ENCODE measurements at regions not wholly inside any gene's neighbourhood (a gene's known extent, or its start where the extent isn't known, plus 50 kb on each side); places are given as distances from the start of the nearest gene placed in this dataset.
"Not testable (repeated sequence)": the region's sequence is repeated elsewhere in the genome, so short reads cannot be mapped to it uniquely, and the experiment has no call there.

DNA sequence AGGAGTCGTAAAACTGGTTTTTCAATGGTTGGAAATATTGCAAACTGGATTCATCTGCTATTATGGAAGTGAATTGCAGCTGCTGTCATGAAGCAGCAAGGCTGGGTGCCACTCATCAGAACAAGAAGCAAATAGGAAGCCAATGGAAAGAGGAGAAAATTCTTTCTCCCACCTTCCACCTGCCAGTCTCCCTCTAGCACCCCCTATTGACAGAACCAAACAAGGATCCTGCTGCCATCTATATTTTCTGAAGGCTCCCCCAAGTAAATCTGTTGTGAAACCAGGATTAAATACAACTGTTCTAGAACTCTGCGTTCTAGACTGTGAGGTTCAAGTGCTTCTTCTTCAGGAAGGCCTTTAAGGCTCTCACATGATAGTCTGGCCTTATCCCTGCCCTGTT lies 286.6 kb downstream of the AACS start:
- Histone ChIP-seq H3K9me3 (ENCODE audit: low read depth, low read length) (no peaks in the 10 kb centered on the region), H3K36me3 (ENCODE audit: insufficient read depth, low read length) (no peaks in the 10 kb centered on the region), H2AFZ (ENCODE audit: low read length) (no peak overlapping the region), H3K79me2 (ENCODE audit: insufficient read depth, low read length) (no peaks in the 10 kb centered on the region), H3K4me1 (ENCODE audit: insufficient read depth, low read length) (no peaks in the 10 kb centered on the region), H3K27me3 (ENCODE audit: insufficient read depth, low read length) (no peaks in the 10 kb centered on the region), H4K20me1 (ENCODE audit: insufficient read depth, low read length) (no peaks in the 10 kb centered on the region), H3K4me2 (ENCODE audit: insufficient read depth, low read length) (no peak overlapping the region), H3K27ac (ENCODE audit: low read depth, low read length) (no peak overlapping the region), H3K4me3 (ENCODE audit: insufficient read depth, low read length) (no peak overlapping the region)
- DNase-seq (ENCODE audit: insufficient read length, low spot score, missing footprints), result no peak
- TF ChIP-seq, protein P1, sequence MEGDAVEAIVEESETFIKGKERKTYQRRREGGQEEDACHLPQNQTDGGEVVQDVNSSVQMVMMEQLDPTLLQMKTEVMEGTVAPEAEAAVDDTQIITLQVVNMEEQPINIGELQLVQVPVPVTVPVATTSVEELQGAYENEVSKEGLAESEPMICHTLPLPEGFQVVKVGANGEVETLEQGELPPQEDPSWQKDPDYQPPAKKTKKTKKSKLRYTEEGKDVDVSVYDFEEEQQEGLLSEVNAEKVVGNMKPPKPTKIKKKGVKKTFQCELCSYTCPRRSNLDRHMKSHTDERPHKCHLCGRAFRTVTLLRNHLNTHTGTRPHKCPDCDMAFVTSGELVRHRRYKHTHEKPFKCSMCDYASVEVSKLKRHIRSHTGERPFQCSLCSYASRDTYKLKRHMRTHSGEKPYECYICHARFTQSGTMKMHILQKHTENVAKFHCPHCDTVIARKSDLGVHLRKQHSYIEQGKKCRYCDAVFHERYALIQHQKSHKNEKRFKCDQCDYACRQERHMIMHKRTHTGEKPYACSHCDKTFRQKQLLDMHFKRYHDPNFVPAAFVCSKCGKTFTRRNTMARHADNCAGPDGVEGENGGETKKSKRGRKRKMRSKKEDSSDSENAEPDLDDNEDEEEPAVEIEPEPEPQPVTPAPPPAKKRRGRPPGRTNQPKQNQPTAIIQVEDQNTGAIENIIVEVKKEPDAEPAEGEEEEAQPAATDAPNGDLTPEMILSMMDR (IDR thresholded peaks at IDR 0.05; ENCODE audit: extremely low read depth, low read depth, low read length), result no peak

DNA sequence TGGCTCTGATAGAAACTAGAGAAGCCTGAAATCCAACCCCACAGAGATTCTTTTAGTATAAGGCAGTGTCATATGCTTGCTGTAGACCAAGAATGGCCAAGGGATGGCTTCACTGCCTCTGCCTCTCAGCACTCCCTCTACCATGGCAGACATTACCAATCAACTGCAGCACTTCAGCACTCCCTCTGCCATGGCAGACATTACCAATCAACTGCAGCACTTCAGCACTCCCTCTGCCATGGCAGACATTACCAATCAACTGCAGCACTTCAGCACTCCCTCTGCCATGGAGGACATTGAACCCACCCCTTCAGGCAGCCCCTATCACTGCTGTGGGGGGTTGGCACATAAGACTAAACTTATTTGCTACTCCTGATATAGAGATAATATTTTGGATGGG lies 287.8 kb downstream of the AACS start:
- H3K4me2 ChIP-seq (ENCODE audit: insufficient read depth, low read length); H3K9me3 ChIP-seq (ENCODE audit: low read depth, low read length); H3K27me3 ChIP-seq (ENCODE audit: insufficient read depth, low read length); H3K4me1 ChIP-seq (ENCODE audit: insufficient read depth, low read length); H4K20me1 ChIP-seq (ENCODE audit: insufficient read depth, low read length); H2AFZ ChIP-seq (ENCODE audit: low read length); H3K36me3 ChIP-seq (ENCODE audit: insufficient read depth, low read length); H3K79me2 ChIP-seq (ENCODE audit: insufficient read depth, low read length); H3K4me3 ChIP-seq (ENCODE audit: insufficient read depth, low read length); H3K27ac ChIP-seq (ENCODE audit: low read depth, low read length): not testable (repeated sequence)
- peak; percentile 66 for DNase-seq (ENCODE audit: insufficient read length, low spot score, missing footprints)

DNA sequence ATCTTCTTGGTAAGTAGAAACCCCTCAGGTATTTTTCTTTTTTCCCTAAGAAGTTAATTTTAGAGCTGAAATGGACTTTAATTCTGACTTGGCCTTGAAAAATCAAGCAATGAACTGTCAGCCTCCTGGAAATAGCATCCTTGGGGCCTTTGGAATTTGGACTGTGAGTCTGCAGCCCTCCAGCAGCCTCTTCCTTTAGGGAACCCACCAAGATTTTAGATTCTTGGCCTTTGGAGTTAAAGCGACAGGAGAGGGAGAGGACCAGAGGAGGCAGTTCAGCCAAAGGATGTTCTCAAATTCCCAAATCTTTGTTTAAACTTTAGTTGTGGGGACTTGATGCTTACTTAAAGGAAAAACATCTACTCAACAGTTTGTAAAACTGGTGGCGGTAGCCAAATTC lies 288.6 kb downstream of the AACS start:
- no peak for DNase-seq (ENCODE audit: insufficient read length, low spot score, missing footprints)
- Histone ChIP-seq H3K27me3 (ENCODE audit: insufficient read depth, low read length) (no peaks in the 10 kb centered on the region), H3K36me3 (ENCODE audit: insufficient read depth, low read length) (no peaks in the 10 kb centered on the region), H3K27ac (ENCODE audit: low read depth, low read length) (no peak overlapping the region), H3K9me3 (ENCODE audit: low read depth, low read length) (no peaks in the 10 kb centered on the region), H2AFZ (ENCODE audit: low read length) (no peak overlapping the region), H3K4me2 (ENCODE audit: insufficient read depth, low read length) (no peak overlapping the region), H3K4me3 (ENCODE audit: insufficient read depth, low read length) (no peak overlapping the region), H3K79me2 (ENCODE audit: insufficient read depth, low read length) (no peaks in the 10 kb centered on the region), H3K4me1 (ENCODE audit: insufficient read depth, low read length) (no peaks in the 10 kb centered on the region), H4K20me1 (ENCODE audit: insufficient read depth, low read length) (no peaks in the 10 kb centered on the region)
- TF ChIP-seq, protein P1 (IDR thresholded peaks at IDR 0.05; ENCODE audit: extremely low read depth, low read depth, low read length), result no peak

DNA sequence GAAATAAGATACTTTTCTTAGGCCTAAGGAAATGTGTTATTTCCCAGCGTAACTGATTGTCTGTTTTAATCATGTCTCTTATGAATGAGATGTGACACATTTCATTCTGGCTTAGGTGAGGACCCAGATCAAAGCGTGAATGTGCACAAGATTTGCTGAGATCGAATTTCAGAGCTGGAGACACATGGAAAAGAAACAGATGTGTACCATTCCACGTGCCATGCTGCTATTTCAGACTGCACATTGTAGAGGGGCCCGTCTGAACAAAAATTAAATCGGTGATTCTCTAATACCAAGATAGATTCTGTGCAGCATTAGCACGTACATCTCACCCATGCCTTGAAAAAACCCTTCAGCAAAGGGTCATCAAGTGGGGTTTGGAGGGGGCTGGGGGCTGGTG lies 290.4 kb downstream of the AACS start:
- Histone ChIP-seq H2AFZ (ENCODE audit: low read length) (no peak overlapping the region), H3K9me3 (ENCODE audit: low read depth, low read length) (no peaks in the 10 kb centered on the region), H3K27me3 (ENCODE audit: insufficient read depth, low read length) (no peaks in the 10 kb centered on the region), H4K20me1 (ENCODE audit: insufficient read depth, low read length) (no peaks in the 10 kb centered on the region), H3K4me1 (ENCODE audit: insufficient read depth, low read length) (no peaks in the 10 kb centered on the region), H3K4me3 (ENCODE audit: insufficient read depth, low read length) (no peak overlapping the region), H3K4me2 (ENCODE audit: insufficient read depth, low read length) (no peak overlapping the region), H3K79me2 (ENCODE audit: insufficient read depth, low read length) (no peaks in the 10 kb centered on the region), H3K36me3 (ENCODE audit: insufficient read depth, low read length) (no peaks in the 10 kb centered on the region), H3K27ac (ENCODE audit: low read depth, low read length) (no peak overlapping the region)
- TF ChIP-seq, protein P1 (IDR thresholded peaks at IDR 0.05; ENCODE audit: extremely low read depth, low read depth, low read length), result no peak
- DNase-seq (ENCODE audit: insufficient read length, low spot score, missing footprints), result no peak

DNA sequence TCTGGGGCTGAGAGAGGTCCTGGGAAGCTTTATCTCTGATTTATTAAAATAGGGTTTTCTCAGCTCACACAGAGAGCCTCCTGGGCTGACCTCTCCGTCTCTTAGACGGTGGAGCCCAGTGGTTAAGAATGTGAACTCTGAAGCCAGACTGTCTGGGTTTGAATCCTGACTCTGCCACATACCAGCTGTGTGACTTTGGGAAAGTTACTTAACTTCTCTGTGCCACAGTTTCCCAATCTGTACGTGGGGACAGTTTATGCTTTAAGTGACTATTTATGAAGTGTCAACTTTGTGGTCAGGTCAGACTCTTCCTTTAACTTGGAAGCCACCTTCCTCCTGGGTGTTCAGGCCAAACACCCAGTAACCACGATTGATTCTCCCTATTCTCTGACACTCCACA lies 290.9 kb downstream of the AACS start:
- no peak for DNase-seq (ENCODE audit: insufficient read length, low spot score, missing footprints)
- H3K4me2 ChIP-seq (ENCODE audit: insufficient read depth, low read length), result no peak overlapping the region
- H3K9me3 ChIP-seq (ENCODE audit: low read depth, low read length), result no peaks in the 10 kb centered on the region
- no peaks in the 10 kb centered on the region for H4K20me1 ChIP-seq (ENCODE audit: insufficient read depth, low read length)
- TF ChIP-seq, protein P1 (IDR thresholded peaks at IDR 0.05; ENCODE audit: extremely low read depth, low read depth, low read length), result no peak
- H3K36me3 ChIP-seq (ENCODE audit: insufficient read depth, low read length), result no peaks in the 10 kb centered on the region
- H3K27ac ChIP-seq (ENCODE audit: low read depth, low read length), result no peak overlapping the region
- H2AFZ ChIP-seq (ENCODE audit: low read length), result no peak overlapping the region
- no peak overlapping the region for H3K4me3 ChIP-seq (ENCODE audit: insufficient read depth, low read length)
- H3K4me1 ChIP-seq (ENCODE audit: insufficient read depth, low read length), result no peaks in the 10 kb centered on the region
- no peaks in the 10 kb centered on the region for H3K79me2 ChIP-seq (ENCODE audit: insufficient read depth, low read length)
- no peaks in the 10 kb centered on the region for H3K27me3 ChIP-seq (ENCODE audit: insufficient read depth, low read length)
